GM21619 (cell line): ENCODE measurements at regions not wholly inside any gene's neighbourhood (a gene's known extent, or its start where the extent isn't known, plus 50 kb on each side); places are given as distances from the start of the nearest gene placed in this dataset.
"Not testable (repeated sequence)": the region's sequence is repeated elsewhere in the genome, so short reads cannot be mapped to it uniquely, and the experiment has no call there.

ENCODE experiments used
- ATAC-seq: cut with Tn5 transposase; IDR thresholded peaks from one replicate; pipeline ENCODE4 v1.9.1; 2021; ENCODE audit not compliant: unreplicated experiment

- no peak for ATAC-seq
Observed at GRCh38 chr10:78427497-78428031, 393.9 kb downstream of the RPS24 start.

- no peak for ATAC-seq
Observed at GRCh38 chr10:78428579-78428978, 394.9 kb downstream of the RPS24 start.

- no peak for ATAC-seq
Observed at GRCh38 chr10:78429984-78430383, 396.3 kb downstream of the RPS24 start.

GRCh38 chr10:78432583-78432982 is 398.9 kb downstream of the RPS24 start:
- no peak for ATAC-seq

- ATAC-seq: no peak
Observed at GRCh38 chr10:78433076-78433595, 399.5 kb downstream of the RPS24 start.

- ATAC-seq: no peak
Observed at GRCh38 chr10:78433766-78434535, 400.3 kb downstream of the RPS24 start.

GRCh38 chr10:78434886-78435285 is 401.2 kb downstream of the RPS24 start:
- ATAC-seq: no peak

- ATAC-seq: no peak
Observed at GRCh38 chr10:78435484-78436221, 402.0 kb downstream of the RPS24 start.

- ATAC-seq: no peak
Observed at GRCh38 chr10:78436222-78436573, 402.5 kb downstream of the RPS24 start.

GRCh38 chr10:78436706-78437406 is 403.2 kb downstream of the RPS24 start:
- ATAC-seq: no peak

GRCh38 chr10:78437407-78437768 is 403.7 kb downstream of the RPS24 start:
- ATAC-seq: no peak

- ATAC-seq: no peak
Observed at GRCh38 chr10:78437998-78438906, 404.6 kb downstream of the RPS24 start.

GRCh38 chr10:78438907-78439809 is 405.5 kb downstream of the RPS24 start:
- no peak for ATAC-seq

- ATAC-seq: no peak
Observed at GRCh38 chr10:78441010-78441409, 407.3 kb downstream of the RPS24 start.

GRCh38 chr10:78441694-78442093 is 408.0 kb downstream of the RPS24 start:
- ATAC-seq: no peak

GRCh38 chr10:78442836-78443550 is 409.3 kb downstream of the RPS24 start:
- no peak for ATAC-seq

- ATAC-seq: no peak
Observed at GRCh38 chr10:78443900-78444571, 410.4 kb downstream of the RPS24 start.

GRCh38 chr10:78444741-78445140 is 411.1 kb downstream of the RPS24 start:
- not testable (repeated sequence) for ATAC-seq
